ENCODE measurements at regions not wholly inside any gene's neighbourhood (a gene's known extent, or its start where the extent isn't known, plus 50 kb on each side); places are given as distances from the start of the nearest gene placed in this dataset.
"Not testable (repeated sequence)": the region's sequence is repeated elsewhere in the genome, so short reads cannot be mapped to it uniquely, and the experiment has no call there.

GRCh38 chr9:102941868-102942267 is 53.3 kb upstream of the CYLC2 start:
- Histone ChIP-seq H3K36me3 (ENCODE audit: insufficient read depth, low read length) (no peaks in the 10 kb centered on the region), H3K9ac (ENCODE audit: low read depth, low read length) (no peak overlapping the region), H3K4me1 (ENCODE audit: insufficient read depth, low read length) (no peaks in the 10 kb centered on the region), H3K9me3 (ENCODE audit: control insufficient read depth, insufficient read depth, low read length) (no peaks in the 10 kb centered on the region; the same call in 1 of the 2 replicates)

GRCh38 chr9:102922526-102922925 is 72.6 kb upstream of the CYLC2 start:
- H3K36me3 ChIP-seq (ENCODE audit: insufficient read depth, low read length), result no peaks in the 10 kb centered on the region
- no peak overlapping the region for H3K9ac ChIP-seq (ENCODE audit: low read depth, low read length)
- H3K4me1 ChIP-seq (ENCODE audit: insufficient read depth, low read length), result no peaks in the 10 kb centered on the region
- no peaks in the 10 kb centered on the region for H3K9me3 ChIP-seq (ENCODE audit: control insufficient read depth, insufficient read depth, low read length)

- Histone ChIP-seq H3K9me3 (ENCODE audit: control insufficient read depth, insufficient read depth, low read length) (no peaks in the 10 kb centered on the region; the same call in 1 of the 2 replicates), H3K36me3 (ENCODE audit: insufficient read depth, low read length) (no peaks in the 10 kb centered on the region), H3K4me1 (ENCODE audit: insufficient read depth, low read length) (no peaks in the 10 kb centered on the region), H3K9ac (ENCODE audit: low read depth, low read length) (no peak overlapping the region)
These were observed 83.9 kb upstream of the CYLC2 start for GRCh38 chr9:102911185-102911584.

- not testable (repeated sequence) for H3K9me3 ChIP-seq (ENCODE audit: control insufficient read depth, insufficient read depth, low read length)
These were observed 89.3 kb upstream of the CYLC2 start for GRCh38 chr9:102905795-102906194.

GRCh38 chr9:102892025-102892424 is 103.1 kb upstream of the CYLC2 start:
- H3K36me3 ChIP-seq (ENCODE audit: insufficient read depth, low read length), result no peaks in the 10 kb centered on the region
- H3K4me1 ChIP-seq (ENCODE audit: insufficient read depth, low read length), result no peaks in the 10 kb centered on the region; the same call in 1 of the 2 replicates
- no peak overlapping the region for H3K9ac ChIP-seq (ENCODE audit: low read depth, low read length)
- H3K9me3 ChIP-seq (ENCODE audit: control insufficient read depth, insufficient read depth, low read length), result no peaks in the 10 kb centered on the region; the same call in 1 of the 2 replicates

More at GRCh38 chr9:102905795-102906194, 89.3 kb upstream of the CYLC2 start:
- not testable (repeated sequence) for H3K9ac ChIP-seq (ENCODE audit: low read depth, low read length); H3K4me1 ChIP-seq (ENCODE audit: insufficient read depth, low read length); H3K36me3 ChIP-seq (ENCODE audit: insufficient read depth, low read length)

- H3K9me3 ChIP-seq (ENCODE audit: control insufficient read depth, insufficient read depth, low read length); H3K4me1 ChIP-seq (ENCODE audit: insufficient read depth, low read length); H3K9ac ChIP-seq (ENCODE audit: low read depth, low read length); H3K36me3 ChIP-seq (ENCODE audit: insufficient read depth, low read length): not testable (repeated sequence)
These were observed 106.4 kb upstream of the CYLC2 start for GRCh38 chr9:102888747-102889146.

- no peaks in the 10 kb centered on the region for H3K36me3 ChIP-seq (ENCODE audit: insufficient read depth, low read length)
- no peak overlapping the region for H3K9ac ChIP-seq (ENCODE audit: low read depth, low read length)
- no peaks in the 10 kb centered on the region for H3K9me3 ChIP-seq (ENCODE audit: control insufficient read depth, insufficient read depth, low read length)
- H3K4me1 ChIP-seq (ENCODE audit: insufficient read depth, low read length), result no peaks in the 10 kb centered on the region
These were observed 119.4 kb upstream of the CYLC2 start for GRCh38 chr9:102875687-102876086.

GRCh38 chr9:102867488-102867887 is 127.6 kb upstream of the CYLC2 start:
- H3K9ac ChIP-seq (ENCODE audit: low read depth, low read length), result no peak overlapping the region
- H3K36me3 ChIP-seq (ENCODE audit: insufficient read depth, low read length), result no peaks in the 10 kb centered on the region
- no peaks in the 10 kb centered on the region for H3K4me1 ChIP-seq (ENCODE audit: insufficient read depth, low read length)
- H3K9me3 ChIP-seq (ENCODE audit: control insufficient read depth, insufficient read depth, low read length), result no peaks in the 10 kb centered on the region; the same call in 1 of the 2 replicates

- no peaks in the 10 kb centered on the region for H3K36me3 ChIP-seq (ENCODE audit: insufficient read depth, low read length)
- no peak overlapping the region for H3K9ac ChIP-seq (ENCODE audit: low read depth, low read length)
- H3K9me3 ChIP-seq (ENCODE audit: control insufficient read depth, insufficient read depth, low read length), result no peaks in the 10 kb centered on the region
- H3K4me1 ChIP-seq (ENCODE audit: insufficient read depth, low read length), result no peaks in the 10 kb centered on the region
These were observed 132.7 kb upstream of the CYLC2 start for GRCh38 chr9:102862478-102862877.

- no peaks in the 10 kb centered on the region for H3K4me1 ChIP-seq (ENCODE audit: insufficient read depth, low read length)
- no peaks in the 10 kb centered on the region for H3K9me3 ChIP-seq (ENCODE audit: control insufficient read depth, insufficient read depth, low read length)
- H3K9ac ChIP-seq (ENCODE audit: low read depth, low read length), result no peak overlapping the region
- no peaks in the 10 kb centered on the region for H3K36me3 ChIP-seq (ENCODE audit: insufficient read depth, low read length)
These were observed 139.5 kb upstream of the CYLC2 start for GRCh38 chr9:102855641-102856040.

- no peaks in the 10 kb centered on the region for H3K36me3 ChIP-seq (ENCODE audit: insufficient read depth, low read length)
- H3K9me3 ChIP-seq (ENCODE audit: control insufficient read depth, insufficient read depth, low read length), result no peaks in the 10 kb centered on the region
- no peak overlapping the region for H3K9ac ChIP-seq (ENCODE audit: low read depth, low read length)
- H3K4me1 ChIP-seq (ENCODE audit: insufficient read depth, low read length), result no peaks in the 10 kb centered on the region
These were observed 149.2 kb upstream of the CYLC2 start for GRCh38 chr9:102845827-102846371.

- Histone ChIP-seq H3K36me3 (ENCODE audit: insufficient read depth, low read length) (no peaks in the 10 kb centered on the region), H3K9me3 (ENCODE audit: control insufficient read depth, insufficient read depth, low read length) (no peaks in the 10 kb centered on the region), H3K9ac (ENCODE audit: low read depth, low read length) (no peak overlapping the region), H3K4me1 (ENCODE audit: insufficient read depth, low read length) (no peaks in the 10 kb centered on the region)
These were observed 150.4 kb upstream of the CYLC2 start for GRCh38 chr9:102844716-102845115.

GRCh38 chr9:102842423-102842822 is 152.7 kb upstream of the CYLC2 start:
- H3K36me3 ChIP-seq (ENCODE audit: insufficient read depth, low read length), result no peaks in the 10 kb centered on the region
- no peaks in the 10 kb centered on the region for H3K9me3 ChIP-seq (ENCODE audit: control insufficient read depth, insufficient read depth, low read length)
- no peak overlapping the region for H3K9ac ChIP-seq (ENCODE audit: low read depth, low read length)
- H3K4me1 ChIP-seq (ENCODE audit: insufficient read depth, low read length), result no peaks in the 10 kb centered on the region

GRCh38 chr9:102841376-102841775 is 153.8 kb upstream of the CYLC2 start:
- Histone ChIP-seq H3K36me3 (ENCODE audit: insufficient read depth, low read length) (no peaks in the 10 kb centered on the region), H3K9me3 (ENCODE audit: control insufficient read depth, insufficient read depth, low read length) (no peaks in the 10 kb centered on the region), H3K9ac (ENCODE audit: low read depth, low read length) (no peak overlapping the region), H3K4me1 (ENCODE audit: insufficient read depth, low read length) (no peaks in the 10 kb centered on the region)

- H3K4me1 ChIP-seq (ENCODE audit: insufficient read depth, low read length), result no peaks in the 10 kb centered on the region
- no peaks in the 10 kb centered on the region for H3K36me3 ChIP-seq (ENCODE audit: insufficient read depth, low read length)
- H3K9me3 ChIP-seq (ENCODE audit: control insufficient read depth, insufficient read depth, low read length), result no peaks in the 10 kb centered on the region
- H3K9ac ChIP-seq (ENCODE audit: low read depth, low read length), result no peak overlapping the region
These were observed 154.8 kb upstream of the CYLC2 start for GRCh38 chr9:102840335-102840734.

- Histone ChIP-seq H3K9me3 (ENCODE audit: control insufficient read depth, insufficient read depth, low read length) (no peaks in the 10 kb centered on the region), H3K36me3 (ENCODE audit: insufficient read depth, low read length) (no peaks in the 10 kb centered on the region), H3K4me1 (ENCODE audit: insufficient read depth, low read length) (no peaks in the 10 kb centered on the region), H3K9ac (ENCODE audit: low read depth, low read length) (no peak overlapping the region)
These were observed 162.3 kb upstream of the CYLC2 start for GRCh38 chr9:102832814-102833213.

Measured in ES-I3 (cell line).